HEK293 (cell line): ENCODE measurements at regions not wholly inside any gene's neighbourhood (a gene's known extent, or its start where the extent isn't known, plus 50 kb on each side); places are given as distances from the start of the nearest gene placed in this dataset.

ENCODE experiments used
- BCL11B ChIP-seq: fragments of 450-650 bp; formaldehyde crosslinking; IDR thresholded peaks from 2 replicates; pipeline ENCODE4 v1.5.1; 2016; ENCODE audit warnings: low read depth, missing biosample characterization, missing genetic modification characterization
- GLIS1 ChIP-seq: fragments of 450-650 bp; formaldehyde crosslinking; IDR thresholded peaks from 2 replicates; pipeline ENCODE4 v1.5.1; 2016; ENCODE audit warnings: missing biosample characterization, missing genetic modification characterization
- IKZF3 ChIP-seq: fragments of 450-650 bp; IDR thresholded peaks from 2 replicates; pipeline ENCODE4 v1.5.0; 2018; ENCODE audit warnings: missing biosample characterization, mild to moderate bottlenecking, missing genetic modification characterization, moderate library complexity
- MEIS1 ChIP-seq: sonication (generic); formaldehyde crosslinking; IDR thresholded peaks from 2 replicates; pipeline ENCODE4 v1.8.1; 2022; ENCODE audit warnings: missing genetic modification reagents, mild to moderate bottlenecking, borderline replicate concordance
- PATZ1 ChIP-seq: fragments of 450-650 bp; formaldehyde crosslinking; IDR thresholded peaks from 2 replicates; pipeline ENCODE4 v1.5.1; 2016; ENCODE audit warnings: missing biosample characterization, missing genetic modification characterization
- PRDM6 ChIP-seq: fragments of 450-650 bp; formaldehyde crosslinking; IDR thresholded peaks from 2 replicates; pipeline ENCODE4 v1.5.1; 2017; ENCODE audit warnings: missing biosample characterization, missing genetic modification characterization
- SCRT1 ChIP-seq: fragments of 450-650 bp; formaldehyde crosslinking; IDR thresholded peaks from 2 replicates; pipeline ENCODE4 v1.5.1; 2016; ENCODE audit warnings: missing biosample characterization, missing genetic modification characterization, borderline replicate concordance
- SP3 ChIP-seq: fragments of 450-650 bp; formaldehyde crosslinking; IDR thresholded peaks from 2 replicates; pipeline ENCODE4 v1.5.1; 2016; ENCODE audit warnings: missing biosample characterization, missing genetic modification characterization
- SP7 ChIP-seq: fragments of 450-650 bp; formaldehyde crosslinking; IDR thresholded peaks from 2 replicates; pipeline ENCODE4 v1.5.1; 2016; ENCODE audit warnings: missing biosample characterization, missing genetic modification characterization
- TRIM28 ChIP-seq: IDR thresholded peaks from 2 replicates; pipeline ENCODE4 v1.6.1; 2011; ENCODE audit warnings: low read length, control low read depth, borderline replicate concordance
- ZBTB20 ChIP-seq: fragments of 450-650 bp; formaldehyde crosslinking; IDR thresholded peaks from 2 replicates; pipeline ENCODE4 v1.5.1; 2016; ENCODE audit warnings: missing biosample characterization, missing genetic modification characterization
- ZBTB48 ChIP-seq: fragments of 450-650 bp; formaldehyde crosslinking; IDR thresholded peaks from 2 replicates; pipeline ENCODE4 v1.5.1; 2016; ENCODE audit warnings: missing biosample characterization, missing genetic modification characterization
- ZBTB6 ChIP-seq: fragments of 450-650 bp; formaldehyde crosslinking; IDR thresholded peaks from 2 replicates; pipeline ENCODE4 v1.5.1; 2017; ENCODE audit warnings: missing biosample characterization, missing genetic modification characterization
- ZBTB8A ChIP-seq: fragments of 450-650 bp; formaldehyde crosslinking; IDR thresholded peaks from 2 replicates; pipeline ENCODE4 v1.5.1; 2016; ENCODE audit warnings: missing biosample characterization, missing genetic modification characterization
- ZNF155 ChIP-seq: fragments of 450-650 bp; formaldehyde crosslinking; IDR thresholded peaks from 2 replicates; pipeline ENCODE4 v1.5.1; 2016; ENCODE audit warnings: missing biosample characterization, missing genetic modification characterization
- ZNF16 ChIP-seq: fragments of 450-650 bp; formaldehyde crosslinking; IDR thresholded peaks from 2 replicates; pipeline ENCODE4 v1.5.1; 2016; ENCODE audit warnings: low read depth, missing biosample characterization, missing genetic modification characterization
- ZNF280C ChIP-seq: fragments of 450-650 bp; formaldehyde crosslinking; IDR thresholded peaks from 2 replicates; pipeline ENCODE4 v1.5.1; 2016; ENCODE audit warnings: missing biosample characterization, missing genetic modification characterization
- ZNF324 ChIP-seq: fragments of 450-650 bp; formaldehyde crosslinking; IDR thresholded peaks from 2 replicates; pipeline ENCODE4 v1.5.1; 2016; ENCODE audit warnings: missing biosample characterization, missing genetic modification characterization
- ZNF341 ChIP-seq: fragments of 450-650 bp; formaldehyde crosslinking; IDR thresholded peaks from 2 replicates; pipeline ENCODE4; 2016; ENCODE audit warnings: low read depth, missing biosample characterization, missing genetic modification characterization
- ZNF398 ChIP-seq: fragments of 450-650 bp; formaldehyde crosslinking; IDR thresholded peaks from 2 replicates; pipeline ENCODE4 v1.5.1; 2017; ENCODE audit warnings: missing biosample characterization, missing genetic modification characterization
- ZNF473 ChIP-seq: fragments of 450-650 bp; formaldehyde crosslinking; IDR thresholded peaks from 2 replicates; pipeline ENCODE4 v1.5.1; 2017; ENCODE audit warnings: missing biosample characterization, missing genetic modification characterization
- ZNF510 ChIP-seq: fragments of 450-650 bp; formaldehyde crosslinking; IDR thresholded peaks from 2 replicates; pipeline ENCODE4 v1.5.1; 2018; ENCODE audit warnings: mild to moderate bottlenecking, missing genetic modification characterization, missing biosample characterization; ENCODE audit not compliant: insufficient replicate concordance
- ZNF561 ChIP-seq: fragments of 450-650 bp; IDR thresholded peaks from 2 replicates; pipeline ENCODE4 v1.5.1; 2018; ENCODE audit warnings: missing biosample characterization, missing genetic modification characterization, borderline replicate concordance
- ZNF600 ChIP-seq: fragments of 450-650 bp; formaldehyde crosslinking; IDR thresholded peaks from 2 replicates; pipeline ENCODE4 v1.5.1; 2016; ENCODE audit warnings: missing biosample characterization, missing genetic modification characterization
- ZSCAN30 ChIP-seq: fragments of 450-650 bp; IDR thresholded peaks from 2 replicates; pipeline ENCODE4 v1.5.1; 2018; ENCODE audit warnings: missing biosample characterization, mild to moderate bottlenecking, missing genetic modification characterization, moderate library complexity
- ZXDB ChIP-seq: fragments of 450-650 bp; formaldehyde crosslinking; IDR thresholded peaks from 2 replicates; pipeline ENCODE4 v1.5.1; 2016; ENCODE audit warnings: missing biosample characterization, missing genetic modification characterization

GRCh38 chr17:72030067-72030899 is 90.5 kb upstream of the SOX9 start (continued):
- TF ChIP-seq ZNF280C (tag by site-specific recombination): no peak
- TF ChIP-seq SP3 (tag by site-specific recombination): peak; percentile 58
- peak; percentile 96 for TF ChIP-seq ZNF398 (tag by site-specific recombination)
- TF ChIP-seq ZBTB48: peak; percentile 92
- TF ChIP-seq PATZ1 (tag by site-specific recombination): peak; percentile 85
- TF ChIP-seq ZBTB8A (tag by site-specific recombination): peak; percentile 29; the same call in 1 of the 2 replicates
- TF ChIP-seq GLIS1: peak; percentile 93
- TF ChIP-seq IKZF3: peak; percentile 96
- TF ChIP-seq ZNF341 (tag by site-specific recombination): peak; percentile 82
- TF ChIP-seq ZNF324 (tag by site-specific recombination): 0 out of 2 replicates have a peak, but pooled peaks have one; percentile 13
- TF ChIP-seq ZNF510 (tag by site-specific recombination): no peak
- peak; percentile 73 for TF ChIP-seq ZXDB (tag by site-specific recombination)
- TF ChIP-seq ZBTB6: no peak
- peak; percentile 78 for TF ChIP-seq SP7 (tag by site-specific recombination)
- peak; percentile 61; the same call in 1 of the 2 replicates for TF ChIP-seq ZNF600 (tag by site-specific recombination)
- 0 out of 2 replicates have a peak, but pooled peaks have one; percentile 75 for TF ChIP-seq TRIM28
- TF ChIP-seq PRDM6: no peak
- TF ChIP-seq ZSCAN30 (tag by site-specific recombination): peak; percentile 41; the same call in 1 of the 2 replicates
- TF ChIP-seq ZBTB20 (tag by site-specific recombination): peak; percentile 52; the same call in 1 of the 2 replicates
- no peak for TF ChIP-seq ZNF16 (tag by site-specific recombination)
- no peak for TF ChIP-seq BCL11B (tag by site-specific recombination)
- TF ChIP-seq ZNF473: no peak
- no peak for TF ChIP-seq ZNF155 (tag by site-specific recombination)
- TF ChIP-seq SCRT1 (tag by site-specific recombination): peak; percentile 58; the same call in 1 of the 2 replicates
- TF ChIP-seq MEIS1 (CRISPR knock-in tag): no peak
- TF ChIP-seq ZNF561 (tag by site-specific recombination): peak; percentile 69; the same call in 1 of the 2 replicates
